Activated T-helper 1 cell treated with anti-CD3 and anti-CD28 coated beads, Interleukin-12 subunit alpha, Interleukin-12 subunit beta, Interleukin-2, Interleukin-4 antibody, amounts not matched to agents 30 ng/mL and 10 ng/mL and 1 ng/mL, durations not matched to agents 14 hours and 24 hours and 36 hours (primary cell): ENCODE measurements at regions not wholly inside any gene's neighbourhood (a gene's known extent, or its start where the extent isn't known, plus 50 kb on each side); places are given as distances from the start of the nearest gene placed in this dataset.
"Not testable (repeated sequence)": the region's sequence is repeated elsewhere in the genome, so short reads cannot be mapped to it uniquely, and the experiment has no call there.

ENCODE experiments used
- DNase-seq: peaks from one replicate; pipeline ENCODE4 v3.0.0; 2021; ENCODE audit warnings: low spot score
- H3K27ac Mint-ChIP-seq: one replicate; pipeline ENCODE4 v1.8.0; 2021; ENCODE audit warnings: mild to moderate bottlenecking, mixed read lengths
- H3K27me3 Mint-ChIP-seq: one replicate; pipeline ENCODE4 v1.8.0; 2022; ENCODE audit warnings: mild to moderate bottlenecking, moderate library complexity, mixed read lengths; ENCODE audit not compliant: insufficient read depth
- H3K36me3 Mint-ChIP-seq: one replicate; pipeline ENCODE4 v1.8.0; 2021; ENCODE audit warnings: low read depth, mixed read lengths
- H3K4me1 Mint-ChIP-seq: one replicate; pipeline ENCODE4 v1.8.0; 2021; ENCODE audit warnings: low read depth, mixed read lengths
- H3K4me3 Mint-ChIP-seq: one replicate; pipeline ENCODE4 v1.8.0; 2021; ENCODE audit warnings: mild to moderate bottlenecking, moderate library complexity, mixed read lengths
- H3K9me3 Mint-ChIP-seq: one replicate; pipeline ENCODE4 v1.8.0; 2021; ENCODE audit warnings: mixed read lengths
- intact Hi-C: fragments of 100-400 bp; cut with micrococcal nuclease; formaldehyde crosslinking; loops from one replicate; pipeline ENCODE4 v1.15.1; 2024

DNA sequence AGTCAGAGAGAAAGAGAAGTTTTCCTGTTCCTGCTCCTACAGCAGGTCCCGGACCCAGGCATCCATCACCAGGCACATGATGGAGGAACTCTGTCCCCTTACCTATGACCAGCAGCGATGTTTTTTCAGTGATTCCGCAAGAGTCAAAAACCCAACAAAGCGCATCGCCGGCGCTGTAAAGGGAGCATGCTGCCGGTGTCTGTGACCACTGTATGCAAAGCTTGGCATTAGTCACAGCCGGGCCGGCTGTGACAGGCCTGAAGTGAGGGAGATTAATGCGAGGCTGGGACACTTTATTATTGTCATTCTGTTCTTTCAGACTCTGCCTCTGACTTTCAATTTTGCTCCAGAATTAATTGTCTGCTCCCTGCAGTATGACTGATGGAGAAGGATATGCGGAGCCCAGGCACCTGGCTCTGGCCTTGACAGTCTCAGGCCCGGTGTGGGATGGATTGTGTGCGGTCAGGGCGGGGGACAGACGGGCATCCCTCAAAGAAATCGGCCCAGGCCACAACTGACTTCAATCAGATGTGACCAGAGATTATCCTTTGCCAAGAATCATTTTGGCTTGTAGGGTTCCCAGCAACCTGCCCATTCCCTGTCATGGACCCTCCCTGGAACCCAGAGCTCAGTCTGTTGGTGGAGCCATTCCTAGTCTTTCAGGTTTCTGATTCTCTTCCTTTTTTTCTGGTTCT is 462.0 kb upstream of the ZNF507 start:
- H3K27me3 Mint-ChIP-seq: no peaks in the 10 kb centered on the region
- no peak for DNase-seq
- no peak overlapping the region for H3K27ac Mint-ChIP-seq
- no peaks in the 10 kb centered on the region for H3K36me3 Mint-ChIP-seq
- intact Hi-C loops: no loop called here
- H3K4me1 Mint-ChIP-seq: no peaks in the 10 kb centered on the region
- peaks cover 13% of the 10 kb centered on the region for H3K9me3 Mint-ChIP-seq
- no peak overlapping the region for H3K4me3 Mint-ChIP-seq

DNA sequence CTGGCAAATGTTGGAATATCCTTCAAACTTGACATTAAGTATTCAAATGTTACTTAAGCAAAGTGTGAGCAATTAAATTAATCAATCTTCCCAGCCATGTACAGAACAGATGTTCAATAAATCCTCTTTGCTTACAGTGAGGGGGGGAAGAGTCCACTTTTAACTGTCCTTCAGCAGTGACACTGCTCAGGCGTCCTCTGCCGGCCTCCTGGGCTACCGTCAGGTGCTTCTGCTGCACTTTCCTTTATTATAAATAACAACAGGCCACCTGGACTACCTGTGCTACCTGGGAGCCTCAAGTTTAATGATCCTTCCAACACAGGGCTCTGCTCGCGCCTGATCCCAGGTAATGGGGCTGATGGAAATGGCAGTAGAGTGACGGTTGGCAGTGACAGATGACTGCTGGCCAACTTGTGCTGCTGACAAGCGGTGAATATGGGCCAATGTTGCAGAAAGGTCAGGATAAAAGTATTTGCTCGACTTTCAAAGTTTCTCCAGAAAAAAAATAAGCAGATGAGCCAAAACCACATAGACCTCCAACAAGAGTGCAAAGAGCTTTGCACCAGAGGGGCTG is 460.0 kb upstream of the ZNF507 start:
- no peaks in the 10 kb centered on the region for H3K36me3 Mint-ChIP-seq
- H3K4me1 Mint-ChIP-seq: no peaks in the 10 kb centered on the region
- intact Hi-C loops: no loop called here
- peaks cover 13% of the 10 kb centered on the region for H3K9me3 Mint-ChIP-seq
- no peak overlapping the region for H3K27ac Mint-ChIP-seq
- DNase-seq: no peak
- no peak overlapping the region for H3K4me3 Mint-ChIP-seq
- H3K27me3 Mint-ChIP-seq: no peaks in the 10 kb centered on the region

DNA sequence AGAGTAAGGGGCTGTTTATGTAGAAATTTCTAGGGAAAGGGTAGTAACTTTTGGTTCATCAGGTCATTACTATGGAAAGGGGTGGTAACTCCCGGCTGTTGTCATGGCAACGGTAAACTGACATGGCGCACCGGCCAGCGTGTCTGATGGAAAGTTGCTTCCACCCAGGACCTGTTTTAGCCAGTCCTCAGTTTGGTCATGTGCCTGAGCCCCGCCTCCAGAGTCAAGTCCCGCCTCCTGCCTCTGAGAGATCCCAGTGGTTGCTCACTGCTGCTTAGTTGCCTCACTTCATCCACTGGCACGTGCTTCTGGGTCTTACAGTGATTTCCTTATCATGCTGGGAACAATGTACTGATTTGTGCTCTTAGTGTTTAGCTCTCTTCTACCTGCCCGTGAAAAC is 455.2 kb upstream of the ZNF507 start:
- intact Hi-C loops: no loop called here
- H3K4me3 Mint-ChIP-seq: no peak overlapping the region
- no peaks in the 10 kb centered on the region for H3K36me3 Mint-ChIP-seq
- no peak for DNase-seq
- no peaks in the 10 kb centered on the region for H3K4me1 Mint-ChIP-seq
- peaks cover 14% of the 10 kb centered on the region for H3K9me3 Mint-ChIP-seq
- H3K27ac Mint-ChIP-seq: no peak overlapping the region
- H3K27me3 Mint-ChIP-seq: no peaks in the 10 kb centered on the region

DNA sequence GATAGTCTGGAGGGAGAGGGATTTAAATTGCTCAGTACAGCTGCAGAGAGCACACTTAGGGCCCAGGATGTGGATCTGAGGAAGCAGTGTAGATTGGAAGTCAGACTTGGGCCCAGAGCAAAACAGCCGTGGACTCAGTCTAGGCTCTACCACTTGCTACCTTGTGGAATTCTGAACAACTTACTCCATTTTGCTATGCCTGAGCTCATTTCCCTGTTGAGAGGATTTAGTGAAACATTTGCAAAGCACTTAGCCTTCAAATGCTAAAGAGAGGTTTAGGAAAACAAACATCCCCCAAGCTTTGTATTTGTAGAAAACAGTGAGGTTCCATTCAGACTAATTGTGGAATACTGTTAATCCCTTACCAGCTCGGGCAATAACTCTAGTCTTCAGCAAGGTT is 453.4 kb upstream of the ZNF507 start:
- no peaks in the 10 kb centered on the region for H3K27me3 Mint-ChIP-seq
- H3K4me1 Mint-ChIP-seq: no peaks in the 10 kb centered on the region
- H3K27ac Mint-ChIP-seq: no peak overlapping the region

DNA sequence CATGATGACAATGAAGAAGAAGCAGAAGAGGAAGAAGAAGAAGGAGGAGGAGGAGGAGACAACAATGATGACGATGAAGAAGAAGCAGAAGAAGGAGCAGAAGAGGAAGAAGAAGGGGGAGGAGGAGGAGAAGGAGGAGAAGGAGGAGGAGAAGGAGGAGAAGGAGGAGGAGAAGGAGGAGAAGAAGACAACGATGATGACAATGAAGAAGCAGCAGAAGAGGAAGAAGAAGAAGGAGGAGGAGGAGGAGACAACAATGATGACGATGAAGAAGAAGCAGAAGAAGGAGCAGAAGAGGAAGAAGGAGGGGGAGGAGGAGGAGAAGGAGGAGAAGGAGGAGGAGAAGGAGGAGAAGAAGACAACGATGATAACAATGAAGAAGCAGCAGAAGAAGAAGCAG is 451.9 kb upstream of the ZNF507 start:
- H3K27ac Mint-ChIP-seq, DNase-seq, H3K4me1 Mint-ChIP-seq, H3K36me3 Mint-ChIP-seq, H3K27me3 Mint-ChIP-seq, intact Hi-C loops, H3K4me3 Mint-ChIP-seq: not testable (repeated sequence)
- H3K9me3 Mint-ChIP-seq: peaks cover 19% of the 10 kb centered on the region

More for the DNA sequence above, 453.4 kb upstream of the ZNF507 start:
- Mint-ChIP-seq H3K36me3 (no peaks in the 10 kb centered on the region), H3K9me3 (peaks cover 19% of the 10 kb centered on the region), H3K4me3 (no peak overlapping the region)
- intact Hi-C loops: no loop called here
- DNase-seq: no peak

DNA sequence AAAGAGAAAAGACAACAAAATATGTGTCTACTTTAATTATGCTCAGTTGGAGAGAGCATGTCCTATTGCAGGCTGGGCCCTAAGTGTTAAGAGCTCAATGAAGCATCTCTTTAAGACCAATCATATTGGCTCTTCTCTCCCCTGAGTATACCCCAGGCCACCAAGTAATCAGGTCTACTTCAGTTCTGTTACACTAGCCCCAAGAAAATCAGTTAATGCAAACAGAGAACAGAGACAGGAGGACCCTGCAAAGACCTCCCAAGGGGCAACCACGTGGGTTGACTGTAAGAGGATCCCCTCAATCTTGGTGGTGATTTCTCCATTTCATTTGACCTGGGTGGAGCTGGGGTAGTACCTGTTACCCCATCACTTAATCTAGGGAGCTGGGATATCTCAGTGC is 451.0 kb upstream of the ZNF507 start:
- Mint-ChIP-seq H3K27me3 (no peaks in the 10 kb centered on the region), H3K9me3 (peaks cover 19% of the 10 kb centered on the region), H3K27ac (no peak overlapping the region), H3K36me3 (no peaks in the 10 kb centered on the region), H3K4me1 (no peaks in the 10 kb centered on the region), H3K4me3 (no peak overlapping the region)
- DNase-seq: no peak
- intact Hi-C loops: no loop called here

DNA sequence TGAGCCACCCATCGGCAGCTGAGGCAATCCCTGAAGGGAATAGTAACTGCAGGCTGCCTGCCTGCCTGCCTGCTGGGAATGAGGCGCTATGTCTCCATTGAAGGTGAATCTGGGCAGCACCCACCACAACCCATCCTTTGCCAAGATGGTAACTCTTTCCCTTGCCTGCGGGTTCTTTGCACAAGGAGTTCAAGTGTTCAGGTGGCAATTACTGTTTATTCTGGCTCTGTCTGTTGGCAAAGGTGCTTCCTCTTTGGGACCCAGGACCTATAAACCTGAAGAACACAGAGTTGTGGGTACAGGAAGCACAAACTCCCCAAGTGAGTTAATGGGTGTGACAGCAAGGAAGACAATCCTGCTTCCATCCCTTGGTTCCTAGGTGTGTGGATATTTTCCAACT is 448.1 kb upstream of the ZNF507 start:
- H3K4me3 Mint-ChIP-seq: no peak overlapping the region
- H3K36me3 Mint-ChIP-seq: no peaks in the 10 kb centered on the region
- no peaks in the 10 kb centered on the region for H3K4me1 Mint-ChIP-seq
- H3K9me3 Mint-ChIP-seq: peaks cover 15% of the 10 kb centered on the region
- H3K27me3 Mint-ChIP-seq: no peaks in the 10 kb centered on the region
- no peak for DNase-seq
- intact Hi-C loops: no loop called here
- no peak overlapping the region for H3K27ac Mint-ChIP-seq

DNA sequence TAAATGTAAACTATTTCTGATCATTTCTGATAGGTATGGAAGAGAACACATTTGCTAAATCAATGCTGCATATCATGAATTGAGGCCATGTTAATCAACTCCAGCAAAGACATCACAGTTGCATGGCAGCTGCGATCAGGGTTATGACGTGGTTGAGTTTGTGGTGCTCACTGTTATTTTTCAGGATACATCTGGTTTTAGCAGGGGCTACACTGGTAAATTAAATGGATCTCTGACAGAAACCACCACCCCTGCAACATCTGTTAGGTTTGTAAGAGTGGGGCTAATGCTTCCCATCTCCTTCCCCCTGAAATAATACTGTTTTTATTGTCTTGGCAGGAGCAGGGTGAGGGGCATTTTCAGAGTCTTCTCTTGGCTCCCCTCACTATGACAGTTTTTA is 444.4 kb upstream of the ZNF507 start:
- H3K4me3 Mint-ChIP-seq: no peak overlapping the region
- no peaks in the 10 kb centered on the region for H3K4me1 Mint-ChIP-seq
- intact Hi-C loops: no loop called here

DNA sequence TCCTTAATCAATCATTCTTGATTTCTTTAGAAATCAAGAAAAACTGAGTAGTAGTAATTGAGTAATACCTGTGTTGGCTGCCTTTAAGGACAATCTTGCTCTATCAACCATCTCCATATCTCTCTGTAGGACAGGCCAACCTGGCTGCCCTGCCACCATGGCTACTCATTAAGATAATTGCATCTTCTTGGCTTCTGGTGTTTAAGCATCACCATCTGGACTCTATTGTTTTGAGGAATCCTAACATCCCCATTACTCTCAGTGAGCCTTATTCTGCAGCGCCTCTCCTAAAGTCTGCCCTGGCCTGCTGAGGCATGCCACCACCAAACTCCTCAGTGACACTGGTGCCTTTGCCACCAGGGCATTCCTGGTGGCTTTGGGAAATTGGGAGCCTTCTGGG is 442.6 kb upstream of the ZNF507 start:
- H3K4me3 Mint-ChIP-seq: no peak overlapping the region
- no peak overlapping the region for H3K27ac Mint-ChIP-seq
- DNase-seq: no peak
- peaks cover 14% of the 10 kb centered on the region for H3K9me3 Mint-ChIP-seq
- no peaks in the 10 kb centered on the region for H3K27me3 Mint-ChIP-seq
- H3K4me1 Mint-ChIP-seq: no peaks in the 10 kb centered on the region
- intact Hi-C loops: no loop called here
- no peaks in the 10 kb centered on the region for H3K36me3 Mint-ChIP-seq

More for the DNA sequence above, 444.4 kb upstream of the ZNF507 start:
- DNase-seq: no peak
- Mint-ChIP-seq H3K9me3 (peaks cover 17% of the 10 kb centered on the region), H3K27ac (no peak overlapping the region), H3K36me3 (no peaks in the 10 kb centered on the region), H3K27me3 (no peaks in the 10 kb centered on the region)

DNA sequence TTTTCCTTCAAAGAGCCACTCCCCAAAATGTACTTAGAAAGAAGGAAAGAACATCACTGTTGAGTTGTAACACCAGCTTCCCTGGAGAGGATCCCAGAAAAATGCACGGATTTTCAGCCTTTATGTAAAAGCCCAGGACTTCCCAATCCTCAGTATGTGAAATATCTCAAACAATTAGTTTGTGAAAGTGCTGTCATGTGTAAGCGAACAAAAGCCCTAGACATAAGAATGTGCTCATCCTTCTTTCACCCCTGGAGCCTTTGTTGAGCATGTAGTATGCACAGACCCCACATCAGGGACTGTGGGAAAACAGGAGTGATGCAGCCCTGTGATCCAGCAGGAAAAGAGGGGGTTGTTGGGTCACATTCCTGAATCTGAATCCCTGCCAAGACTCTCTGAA is 441.4 kb upstream of the ZNF507 start:
- H3K27ac Mint-ChIP-seq: no peak overlapping the region
- H3K27me3 Mint-ChIP-seq: no peaks in the 10 kb centered on the region
- peaks cover 14% of the 10 kb centered on the region for H3K9me3 Mint-ChIP-seq
- no peak overlapping the region for H3K4me3 Mint-ChIP-seq
- no peaks in the 10 kb centered on the region for H3K36me3 Mint-ChIP-seq
- intact Hi-C loops: no loop called here
- no peak for DNase-seq
- H3K4me1 Mint-ChIP-seq: no peaks in the 10 kb centered on the region

DNA sequence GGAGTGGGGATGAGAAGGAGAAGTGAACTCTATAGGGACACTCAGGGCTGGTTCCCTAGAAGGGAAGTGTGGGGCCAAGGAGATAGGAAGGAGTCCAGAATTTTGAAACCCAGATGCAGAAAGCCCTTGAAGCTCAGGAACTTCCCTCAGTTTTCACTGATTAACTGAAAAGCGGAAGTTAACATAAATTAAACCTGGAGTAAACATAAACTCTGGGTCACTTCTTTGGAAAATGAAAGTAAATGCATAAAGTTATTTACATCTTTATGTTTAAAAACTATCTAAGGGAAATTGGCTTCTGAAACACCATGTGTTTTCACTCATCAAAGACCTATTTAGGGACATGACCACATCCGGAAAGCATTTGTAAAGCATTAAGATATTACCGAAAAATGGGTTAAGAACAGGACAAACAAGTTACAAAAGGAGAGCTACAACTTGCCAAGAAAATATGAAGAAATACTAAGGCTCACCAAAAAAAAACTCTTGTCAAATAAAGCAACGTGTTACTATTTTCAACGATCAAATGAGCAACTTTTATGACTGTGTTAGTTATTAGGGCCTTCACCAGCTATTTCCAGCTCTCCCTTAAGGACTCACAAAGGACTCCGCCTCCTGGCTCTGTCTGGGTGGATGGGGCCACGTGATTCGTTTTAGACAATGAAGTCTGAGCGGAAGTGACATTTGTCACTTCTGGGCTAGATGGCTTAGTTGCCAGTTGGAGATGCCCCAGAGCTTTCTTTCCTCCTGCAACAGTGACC is 439.1 kb upstream of the ZNF507 start:
- Mint-ChIP-seq H3K4me1 (no peaks in the 10 kb centered on the region), H3K27me3 (no peaks in the 10 kb centered on the region), H3K4me3 (no peak overlapping the region), H3K27ac (no peak overlapping the region), H3K36me3 (no peaks in the 10 kb centered on the region), H3K9me3 (peaks cover 11% of the 10 kb centered on the region)
- no peak for DNase-seq
- intact Hi-C loops: loop anchor here (5.0 kb wide), 1 partner anchor 1479 kb away; no protein-coding TSS in a partner anchor

DNA sequence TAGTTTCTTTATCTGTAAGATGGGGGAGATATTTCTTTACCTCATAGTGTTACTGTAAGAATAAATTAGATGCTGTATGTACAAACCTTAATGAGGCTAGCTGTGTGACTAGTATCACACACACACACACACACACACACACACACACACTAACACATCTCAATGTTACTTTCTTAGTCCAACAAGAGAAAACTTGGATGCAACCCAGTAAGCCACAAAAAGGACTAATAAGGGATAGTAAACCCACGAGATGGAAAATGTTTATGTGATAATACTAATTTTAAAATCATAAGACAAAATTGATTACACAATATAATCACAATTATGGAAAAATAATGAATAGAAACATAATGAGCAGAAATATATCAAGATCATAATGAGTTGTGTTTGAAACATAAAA is 437.7 kb upstream of the ZNF507 start:
- Mint-ChIP-seq H3K27me3 (no peaks in the 10 kb centered on the region), H3K4me1 (no peaks in the 10 kb centered on the region), H3K9me3 (peaks cover 11% of the 10 kb centered on the region), H3K4me3 (no peak overlapping the region), H3K27ac (no peak overlapping the region), H3K36me3 (no peaks in the 10 kb centered on the region)
- intact Hi-C loops: loop anchor here (5.0 kb wide), 1 partner anchor 1480 kb away; no protein-coding TSS in a partner anchor
- DNase-seq: no peak

DNA sequence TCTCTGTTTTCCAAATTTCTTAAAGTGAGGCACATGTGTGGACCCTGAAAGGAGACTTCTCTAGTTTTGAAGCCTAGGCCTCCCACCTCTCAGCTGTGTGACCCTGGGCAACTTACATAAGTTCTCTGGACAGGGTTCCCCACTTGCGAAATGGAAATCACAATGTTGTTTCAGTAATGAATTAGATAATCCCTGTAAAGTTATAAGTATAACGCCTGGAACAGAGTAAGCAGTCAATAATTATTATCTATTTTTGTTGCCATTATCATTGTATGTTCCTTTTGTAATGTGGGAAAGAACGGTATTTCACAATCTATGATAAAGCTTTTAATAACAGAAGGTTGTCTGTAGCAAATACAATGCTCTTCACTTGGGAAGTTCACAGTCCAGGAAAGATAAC is 437.3 kb upstream of the ZNF507 start:
- Mint-ChIP-seq H3K27ac (no peak overlapping the region), H3K36me3 (no peaks in the 10 kb centered on the region), H3K27me3 (no peaks in the 10 kb centered on the region), H3K9me3 (peaks cover 11% of the 10 kb centered on the region), H3K4me1 (no peaks in the 10 kb centered on the region), H3K4me3 (no peak overlapping the region)
- intact Hi-C loops: loop anchor here (5.0 kb wide), 1 partner anchor 1481 kb away; no protein-coding TSS in a partner anchor
- DNase-seq: no peak
